ENCODE measurements at regions not wholly inside any gene's neighbourhood (a gene's known extent, or its start where the extent isn't known, plus 50 kb on each side); places are given as distances from the start of the nearest gene placed in this dataset.
"Not testable (repeated sequence)": the region's sequence is repeated elsewhere in the genome, so short reads cannot be mapped to it uniquely, and the experiment has no call there.

GRCh38 chr18:39230086-39230803 is 1664.6 kb upstream of the CELF4 start:
- H3K27ac ChIP-seq (ENCODE audit: low read depth, low read length) = no peak overlapping the region
- no peak for TF ChIP-seq CTCF (IDR thresholded peaks at IDR 0.05; ENCODE audit: low read depth, low read length, poor library complexity, severe bottlenecking)
- no peak for TF ChIP-seq EZH2phosphoT487 (IDR thresholded peaks at IDR 0.05; ENCODE audit: borderline replicate concordance, low read length)

GRCh38 chr18:39227769-39228168 is 1662.2 kb upstream of the CELF4 start:
- H4K20me1 ChIP-seq (ENCODE audit: control insufficient read depth, insufficient read depth, low read depth, low read length); H3K36me3 ChIP-seq (ENCODE audit: control insufficient read depth, low read length); H3K9me3 ChIP-seq (ENCODE audit: control insufficient read depth, insufficient read depth, low read length); H3K4me3 ChIP-seq (ENCODE audit: low read length); H3K27ac ChIP-seq (ENCODE audit: low read depth, low read length); H3K79me2 ChIP-seq (ENCODE audit: control insufficient read depth, low read length); H3K4me1 ChIP-seq (ENCODE audit: control insufficient read depth, low read length); H3K9me2 ChIP-seq (replicated peaks; ENCODE audit: control insufficient read depth, low read length); H3F3A ChIP-seq (ENCODE audit: control insufficient read depth, insufficient read depth); H3K4me2 ChIP-seq (ENCODE audit: low read length); H3K27me3 ChIP-seq (ENCODE audit: control insufficient read depth, low read length): not testable (repeated sequence)

More at GRCh38 chr18:39230086-39230803, 1664.6 kb upstream of the CELF4 start:
- no peaks in the 10 kb centered on the region for H4K20me1 ChIP-seq (ENCODE audit: control insufficient read depth, insufficient read depth, low read depth, low read length)
- H3K4me2 ChIP-seq (ENCODE audit: low read length) = no peak overlapping the region
- no peaks in the 10 kb centered on the region for H3K79me2 ChIP-seq (ENCODE audit: control insufficient read depth, low read length)
- H3K4me1 ChIP-seq (ENCODE audit: control insufficient read depth, low read length) = no peaks in the 10 kb centered on the region
- H3F3A ChIP-seq (ENCODE audit: control insufficient read depth, insufficient read depth) = no peaks in the 10 kb centered on the region
- no peaks in the 10 kb centered on the region for H3K27me3 ChIP-seq (ENCODE audit: control insufficient read depth, low read length)
- H3K36me3 ChIP-seq (ENCODE audit: control insufficient read depth, low read length) = no peaks in the 10 kb centered on the region
- no peak overlapping the region for H3K4me3 ChIP-seq (ENCODE audit: low read length)
- H3K9me3 ChIP-seq (ENCODE audit: control insufficient read depth, insufficient read depth, low read length) = peaks cover 4% of the 10 kb centered on the region
- H3K9me2 ChIP-seq (replicated peaks; ENCODE audit: control insufficient read depth, low read length) = no peaks in the 10 kb centered on the region

- Histone ChIP-seq H3K9me3 (ENCODE audit: control insufficient read depth, insufficient read depth, low read length) (no peaks in the 10 kb centered on the region; the same call in 1 of the 2 replicates), H3K79me2 (ENCODE audit: control insufficient read depth, low read length) (no peaks in the 10 kb centered on the region), H3K27ac (ENCODE audit: low read depth, low read length) (no peak overlapping the region), H3F3A (ENCODE audit: control insufficient read depth, insufficient read depth) (no peaks in the 10 kb centered on the region), H3K4me1 (ENCODE audit: control insufficient read depth, low read length) (no peaks in the 10 kb centered on the region), H3K9me2 (replicated peaks; ENCODE audit: control insufficient read depth, low read length) (no peaks in the 10 kb centered on the region), H3K36me3 (ENCODE audit: control insufficient read depth, low read length) (no peaks in the 10 kb centered on the region), H3K4me3 (ENCODE audit: low read length) (no peak overlapping the region), H3K27me3 (ENCODE audit: control insufficient read depth, low read length) (no peaks in the 10 kb centered on the region), H4K20me1 (ENCODE audit: control insufficient read depth, insufficient read depth, low read depth, low read length) (no peaks in the 10 kb centered on the region), H3K4me2 (ENCODE audit: low read length) (no peak overlapping the region)
- TF ChIP-seq EZH2phosphoT487 (IDR thresholded peaks at IDR 0.05; ENCODE audit: borderline replicate concordance, low read length) (no peak), CTCF (IDR thresholded peaks at IDR 0.05; ENCODE audit: low read depth, low read length, poor library complexity, severe bottlenecking) (no peak)
Measured at GRCh38 chr18:39225373-39225772, 1659.8 kb upstream of the CELF4 start.

- Histone ChIP-seq H3K4me2 (ENCODE audit: low read length) (no peak overlapping the region), H3K9me2 (replicated peaks; ENCODE audit: control insufficient read depth, low read length) (no peaks in the 10 kb centered on the region), H4K20me1 (ENCODE audit: control insufficient read depth, insufficient read depth, low read depth, low read length) (no peaks in the 10 kb centered on the region), H3K36me3 (ENCODE audit: control insufficient read depth, low read length) (no peaks in the 10 kb centered on the region), H3K27me3 (ENCODE audit: control insufficient read depth, low read length) (no peaks in the 10 kb centered on the region), H3K79me2 (ENCODE audit: control insufficient read depth, low read length) (no peaks in the 10 kb centered on the region), H3K4me3 (ENCODE audit: low read length) (no peak overlapping the region), H3K27ac (ENCODE audit: low read depth, low read length) (no peak overlapping the region), H3F3A (ENCODE audit: control insufficient read depth, insufficient read depth) (no peaks in the 10 kb centered on the region), H3K4me1 (ENCODE audit: control insufficient read depth, low read length) (no peaks in the 10 kb centered on the region), H3K9me3 (ENCODE audit: control insufficient read depth, insufficient read depth, low read length) (no peaks in the 10 kb centered on the region)
- TF ChIP-seq EZH2phosphoT487 (IDR thresholded peaks at IDR 0.05; ENCODE audit: borderline replicate concordance, low read length) = no peak
Measured at GRCh38 chr18:39223283-39223682, 1657.7 kb upstream of the CELF4 start.

All from DOHH2 (cell line).